Skin epidermis (tissue), 12 donors: ENCODE measurements at regions not wholly inside any gene's neighbourhood (a gene's known extent, or its start where the extent isn't known, plus 50 kb on each side); places are given as distances from the start of the nearest gene placed in this dataset.
A peak's percentile ranks its signal among the peaks of the same experiment; 100 is the strongest.

Source experiments
- H3K27ac ChIP-seq, 21 experiments: fragments of 200-600 bp; sonication (generic) in 11 of 21; one replicate each; pipeline ENCODE4 v1.5.0; 2020; ENCODE audit warnings: mild to moderate bottlenecking in 3 of 21, inconsistent platforms in 2 of 21, moderate library complexity in 2 of 21
- H3K4me3 ChIP-seq, 7 experiments: fragments of 200-600 bp; sonication (generic) in 2 of 7; one replicate each; pipeline ENCODE4 v1.5.0; 2020; ENCODE audit warnings: inconsistent platforms in 2 of 7, mild to moderate bottlenecking in 2 of 7, moderate library complexity in 1 of 7

DNA sequence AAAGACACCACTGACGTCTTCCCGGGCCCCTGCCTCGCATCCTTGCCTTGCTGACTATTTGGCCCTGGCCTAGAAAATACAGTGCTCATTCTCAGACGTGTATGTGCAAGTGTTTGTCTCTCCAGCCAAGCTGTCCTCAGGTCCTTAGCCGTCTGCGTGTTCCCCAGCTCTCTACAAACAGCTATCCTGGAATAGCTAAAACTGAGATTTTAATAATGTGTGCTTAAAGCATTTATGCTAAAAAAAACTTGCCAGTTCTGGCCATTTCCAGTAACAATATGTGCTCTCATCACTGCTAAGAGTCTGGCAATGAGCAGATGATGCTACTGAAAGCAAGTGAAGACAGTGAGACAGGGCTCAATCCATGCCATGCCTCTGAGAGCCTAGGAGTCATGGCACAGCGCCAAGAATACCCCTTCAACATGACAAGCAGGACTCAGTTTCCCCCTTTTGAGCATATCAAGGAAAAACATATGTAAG lies 55.7 kb downstream of the IRF2BP2 start:
- Histone ChIP-seq H3K4me3 (no peak overlapping the region), H3K27ac (peak overlapping the region in 4 of 21 experiments; percentile 3 to 37 (median 28))

GRCh38 chr1:234553240-234554188 lies 56.5 kb downstream of the IRF2BP2 start:
- H3K27ac ChIP-seq, result peak overlapping the region in 8 of 21 experiments; percentile 3 to 54 (median 27)
- no peak overlapping the region for H3K4me3 ChIP-seq

GRCh38 chr1:234551032-234551378 lies 59.0 kb downstream of the IRF2BP2 start:
- no peak overlapping the region for H3K4me3 ChIP-seq
- peak overlapping the region in 1 of 21 experiments; percentile 47 for H3K27ac ChIP-seq

DNA sequence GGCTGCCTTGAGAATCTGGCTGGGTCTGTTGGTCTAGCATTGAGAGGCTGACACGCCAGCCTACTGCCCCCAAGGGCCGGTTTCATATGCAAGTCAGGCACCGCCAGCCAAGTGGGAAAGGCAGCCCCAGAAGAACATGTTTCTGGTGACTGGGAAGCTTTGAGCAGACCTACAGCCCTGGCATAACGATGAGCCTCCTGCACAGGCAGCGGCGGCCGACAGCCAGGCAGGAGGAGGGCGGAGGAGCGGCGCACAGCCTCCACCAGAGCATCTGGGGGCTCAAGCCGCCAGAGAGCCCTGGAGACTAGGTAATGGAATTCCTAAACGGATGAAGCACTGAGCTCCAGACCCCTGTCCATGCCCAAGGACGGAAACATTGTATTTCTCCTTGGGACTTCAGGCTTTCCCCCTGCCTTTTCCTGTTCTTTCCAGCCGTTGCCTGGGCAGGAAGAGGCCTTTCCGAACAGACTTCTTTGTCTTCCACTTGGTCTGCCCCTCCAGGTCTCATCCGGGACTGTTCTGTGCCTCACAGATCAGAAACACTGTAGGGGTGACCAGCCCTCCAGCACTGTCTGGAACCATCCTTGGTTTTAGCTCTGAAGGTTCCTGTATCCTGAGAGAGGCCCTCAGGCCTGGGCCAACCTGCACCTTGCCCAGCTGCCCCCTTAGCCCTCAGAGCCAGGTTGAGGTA lies 59.5 kb downstream of the IRF2BP2 start:
- Histone ChIP-seq H3K27ac (peak overlapping the region in 9 of 21 experiments; percentile 13 to 51 (median 31)), H3K4me3 (no peak overlapping the region)

DNA sequence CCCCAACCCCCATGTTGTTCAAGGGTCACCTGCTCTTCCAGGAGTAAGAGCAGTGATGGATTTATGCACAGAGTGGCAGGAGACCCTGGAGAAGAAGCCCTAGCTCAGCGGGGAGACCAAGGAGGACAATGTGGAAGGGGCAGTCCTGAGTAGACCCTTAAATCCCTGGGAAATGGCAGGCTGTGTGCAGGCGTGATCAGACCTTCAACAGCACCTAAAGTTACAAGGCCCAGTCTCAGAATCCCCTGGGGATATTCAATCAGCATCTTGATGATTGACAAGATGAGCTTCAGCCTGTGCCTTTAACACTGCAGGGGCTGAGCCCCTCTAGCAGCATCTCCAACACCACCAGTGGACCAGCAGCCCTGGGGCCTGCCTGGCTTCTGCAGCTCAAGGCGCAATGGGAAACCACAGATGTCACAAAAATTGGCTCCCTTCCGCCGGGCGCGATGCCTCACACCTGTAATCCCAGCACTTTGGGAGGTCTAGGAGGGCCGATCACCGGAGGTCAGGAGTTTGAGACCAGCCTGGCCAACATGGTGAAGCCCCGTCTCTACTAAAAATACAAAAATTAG lies 60.4 kb downstream of the IRF2BP2 start:
- Histone ChIP-seq H3K4me3 (no peak overlapping the region), H3K27ac (no peak overlapping the region)

GRCh38 chr1:234546890-234547788 lies 62.8 kb downstream of the IRF2BP2 start:
- peak overlapping the region in 1 of 21 experiments; percentile 7 for H3K27ac ChIP-seq
- no peak overlapping the region for H3K4me3 ChIP-seq

DNA sequence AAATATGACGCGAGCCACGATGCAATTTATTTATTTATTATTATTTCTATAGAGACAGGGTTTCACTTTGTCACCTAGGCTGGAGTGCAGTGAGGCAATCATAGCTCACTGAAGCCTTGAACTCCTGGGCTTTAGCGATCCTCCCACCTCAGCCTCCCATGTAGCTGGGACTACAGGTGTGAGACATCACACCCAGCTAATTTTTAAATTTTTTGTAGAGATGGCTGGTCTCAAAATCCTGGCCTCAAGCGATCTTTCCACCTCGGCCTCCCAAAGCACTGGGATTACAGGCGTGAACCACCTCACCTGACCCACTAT lies 63.6 kb downstream of the IRF2BP2 start:
- Histone ChIP-seq H3K27ac (peak overlapping the region in 1 of 21 experiments; percentile 8), H3K4me3 (no peak overlapping the region)

GRCh38 chr1:234545517-234546386 lies 64.2 kb downstream of the IRF2BP2 start:
- Histone ChIP-seq H3K4me3 (no peak overlapping the region), H3K27ac (peak overlapping the region in 5 of 21 experiments; percentile 7 to 79 (median 70))

DNA sequence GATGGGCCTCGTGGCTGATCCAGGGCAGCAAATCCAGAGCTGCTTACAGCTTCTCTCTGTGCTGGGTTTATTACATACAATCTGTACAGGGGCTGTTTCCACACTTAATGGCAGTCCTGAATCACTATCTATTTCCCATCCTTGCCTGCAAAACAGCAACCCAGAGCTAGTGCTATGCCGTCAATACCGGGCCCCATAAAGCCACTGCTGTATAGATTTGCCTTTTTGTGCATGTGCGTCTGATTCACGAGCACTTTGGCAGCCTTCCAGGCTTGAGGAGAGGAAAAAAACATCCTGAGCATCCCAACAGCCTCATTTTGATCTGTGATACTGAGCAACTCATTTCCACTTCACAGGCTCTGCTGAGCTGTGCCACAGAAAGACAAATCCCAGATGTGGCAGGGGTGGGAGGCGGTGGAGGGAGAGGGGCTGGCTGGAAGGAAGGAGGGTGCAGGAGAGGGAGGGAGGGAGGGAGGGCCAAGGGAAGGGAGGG lies 65.2 kb upstream of the TARBP1 start:
- peak overlapping the region in 15 of 21 experiments; percentile 1 to 79 (median 59) for H3K27ac ChIP-seq
- no peak overlapping the region for H3K4me3 ChIP-seq

- H3K27ac ChIP-seq, result peak overlapping the region in 15 of 21 experiments; percentile 1 to 86 (median 59)
- H3K4me3 ChIP-seq, result no peak overlapping the region
These were observed 64.6 kb upstream of the TARBP1 start for GRCh38 chr1:234543442-234544086.

DNA sequence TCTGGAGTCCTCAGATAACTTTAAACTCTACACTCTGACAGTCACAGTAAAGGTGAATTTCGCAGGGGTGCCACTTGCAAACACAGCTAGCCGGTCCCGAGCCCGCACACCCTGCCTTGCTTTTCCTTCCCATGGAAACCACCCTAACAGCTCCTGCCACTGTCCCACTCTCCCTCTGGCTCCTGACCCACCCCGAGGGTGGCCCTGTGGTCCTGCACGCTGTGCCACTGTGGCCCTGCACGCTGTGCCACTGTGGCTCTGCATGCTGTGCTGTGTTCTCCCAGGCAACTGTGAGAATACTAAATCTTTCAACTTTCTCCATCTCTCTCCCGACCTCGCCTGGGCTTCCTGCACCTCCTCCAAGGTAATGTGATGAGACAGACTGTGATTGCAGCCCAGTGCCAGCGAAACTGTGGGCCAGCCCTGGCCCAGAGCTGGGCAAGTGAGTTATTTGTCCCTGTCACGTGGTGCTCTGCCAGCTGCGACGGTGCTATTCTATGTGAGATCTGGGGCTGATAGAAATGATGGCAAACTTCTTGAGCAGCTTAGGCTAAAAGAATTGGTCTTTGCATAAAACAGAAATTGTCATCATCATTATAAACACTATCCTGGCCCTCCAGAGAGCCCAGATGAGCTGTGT lies 63.4 kb upstream of the TARBP1 start:
- peak overlapping the region in 3 of 21 experiments; percentile 5 to 86 (median 69) for H3K27ac ChIP-seq
- H3K4me3 ChIP-seq, result peak overlapping the region in 1 of 7 experiments; percentile 4

DNA sequence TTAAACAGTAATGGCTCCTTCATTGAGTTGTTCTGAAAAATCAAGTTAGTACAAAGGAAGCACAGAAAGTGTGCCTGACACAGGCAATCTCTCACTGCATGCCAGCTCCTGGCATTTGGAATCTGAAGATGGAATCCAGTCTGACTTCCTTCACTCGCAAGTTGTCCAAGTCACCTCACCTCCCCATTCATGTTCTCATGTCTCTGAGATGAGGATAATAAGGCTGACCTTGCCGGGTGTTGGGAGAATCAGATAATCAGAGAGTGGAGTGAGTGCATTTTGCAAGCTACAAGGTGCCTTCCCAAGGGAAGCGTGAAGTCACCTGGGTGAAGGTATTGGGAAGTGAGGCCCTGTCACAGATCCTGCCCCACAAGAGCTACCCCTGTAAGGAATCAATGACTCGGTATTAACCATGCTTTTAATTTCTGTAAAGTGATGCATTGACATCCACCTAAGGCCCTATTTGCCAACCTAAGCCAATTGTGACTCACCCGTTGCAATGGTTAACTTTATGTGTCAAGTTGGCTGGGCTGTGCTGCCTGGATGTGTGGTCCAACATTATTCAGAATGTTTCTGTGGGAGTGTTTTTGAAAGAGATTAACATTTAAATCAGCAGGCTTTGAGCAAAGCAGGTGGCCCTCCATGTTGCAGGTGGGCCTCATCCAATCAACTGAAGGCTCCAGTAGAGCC lies 62.5 kb upstream of the TARBP1 start:
- H3K4me3 ChIP-seq, result peak overlapping the region in 1 of 7 experiments; percentile 4
- peak overlapping the region in 10 of 21 experiments; percentile 63 to 98 (median 86) for H3K27ac ChIP-seq

DNA sequence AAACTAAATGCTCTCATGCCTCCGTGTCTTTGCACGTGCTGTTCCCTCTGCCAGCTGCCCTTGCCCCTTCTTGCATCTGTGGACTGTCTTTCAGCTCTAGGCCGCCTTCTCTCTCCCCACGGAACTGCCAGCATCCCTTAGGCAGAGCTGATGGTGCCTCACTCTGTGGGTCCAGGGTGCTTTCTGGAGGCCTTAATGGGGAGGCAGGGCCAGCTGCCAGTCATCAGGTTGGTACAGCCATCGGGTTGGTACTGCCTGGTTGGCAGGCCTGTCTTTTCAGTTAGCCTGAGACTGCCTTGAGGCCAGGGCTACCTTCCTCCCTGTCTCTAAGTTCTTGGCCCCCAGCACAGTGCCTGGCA lies 61.4 kb upstream of the TARBP1 start:
- Histone ChIP-seq H3K27ac (peak overlapping the region in 17 of 21 experiments; percentile 16 to 98 (median 86)), H3K4me3 (no peak overlapping the region)

- Histone ChIP-seq H3K4me3 (no peak overlapping the region), H3K27ac (peak overlapping the region in 18 of 21 experiments; percentile 16 to 98 (median 86))
These were observed 60.9 kb upstream of the TARBP1 start for GRCh38 chr1:234539666-234540403.

DNA sequence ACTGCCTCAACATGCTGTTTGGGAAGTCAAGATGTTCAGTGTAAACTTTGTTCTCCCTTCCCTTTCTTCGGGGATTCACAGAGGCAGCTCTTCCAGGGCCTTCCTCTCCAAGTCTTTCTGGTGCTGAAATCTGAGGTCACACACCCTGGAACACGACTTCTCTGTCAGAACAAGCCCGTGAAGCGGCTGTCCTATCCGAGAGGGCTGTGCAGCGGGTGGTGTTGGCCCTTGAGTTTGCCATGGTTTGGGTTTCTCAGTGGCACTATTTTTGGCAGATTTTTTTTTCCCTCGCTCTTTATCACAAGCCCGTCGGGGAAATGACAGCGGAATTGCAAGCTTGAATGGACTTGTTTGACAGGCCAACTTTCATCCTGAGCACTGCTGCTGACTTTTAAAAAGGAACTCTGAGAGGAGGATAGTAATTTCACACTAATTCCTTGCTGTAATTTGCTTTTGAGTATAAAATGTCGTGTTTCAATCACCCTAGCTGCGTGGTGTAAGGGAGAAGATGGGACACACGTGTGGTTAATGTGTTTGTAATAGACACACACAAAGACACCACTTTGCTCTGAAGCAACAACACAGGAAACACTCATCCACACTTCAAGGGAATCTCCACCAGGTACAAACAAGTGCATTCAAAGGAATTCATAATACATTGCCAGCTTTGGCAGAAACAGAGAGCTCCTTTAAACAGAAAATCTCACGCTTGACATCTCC lies 60.1 kb upstream of the TARBP1 start:
- Histone ChIP-seq H3K4me3 (no peak overlapping the region), H3K27ac (peak overlapping the region in 20 of 21 experiments; percentile 47 to 98 (median 86))
